GM21825 (cell line): ENCODE measurements at regions not wholly inside any gene's neighbourhood (a gene's known extent, or its start where the extent isn't known, plus 50 kb on each side); places are given as distances from the start of the nearest gene placed in this dataset.

ENCODE experiments used
- ATAC-seq: cut with Tn5 transposase; IDR thresholded peaks from one replicate; pipeline ENCODE4 v1.9.1; 2021; ENCODE audit warnings: mild to moderate bottlenecking, moderate library complexity; ENCODE audit not compliant: unreplicated experiment

DNA sequence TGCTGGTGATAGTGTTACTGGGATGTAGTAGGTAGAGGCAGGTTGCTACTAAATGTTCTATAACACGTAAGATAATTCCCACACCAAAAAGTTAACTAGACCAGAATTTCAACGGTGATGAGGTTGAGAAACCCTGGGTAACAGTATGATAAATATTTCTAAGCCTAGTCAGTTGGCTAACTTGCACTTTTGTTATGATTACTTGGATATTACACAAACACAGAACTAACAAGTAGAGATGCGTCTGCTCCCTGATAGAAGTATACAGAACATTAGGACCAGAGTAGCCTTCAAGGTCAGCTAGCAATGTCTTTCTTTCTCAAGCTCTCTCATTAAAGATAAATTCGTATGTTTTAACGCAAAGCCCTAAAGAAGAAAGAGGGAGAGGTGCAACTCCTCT lies 86.2 kb upstream of the FZD8 start:
- ATAC-seq, result no peak

DNA sequence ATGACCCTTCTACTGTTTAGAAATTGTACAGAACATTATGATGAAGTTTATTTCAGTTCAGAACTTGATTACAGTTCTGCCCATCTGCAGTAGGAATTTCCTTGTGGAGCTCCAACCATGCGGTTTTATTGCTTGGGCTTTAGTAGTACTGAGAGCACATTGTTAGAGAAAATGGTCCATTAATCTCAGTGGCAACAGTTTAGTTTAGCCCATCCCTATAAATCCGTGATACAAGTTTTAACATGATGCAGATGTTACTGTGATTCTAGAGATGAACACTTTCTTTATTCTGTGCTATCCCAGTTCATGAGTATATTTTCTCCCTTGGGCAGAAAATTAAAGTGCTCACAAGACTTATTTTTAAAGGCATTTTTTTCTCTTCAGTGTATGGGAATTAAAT lies 84.8 kb upstream of the FZD8 start:
- no peak for ATAC-seq

GRCh38 chr10:35723992-35724391 lies 81.9 kb upstream of the FZD8 start:
- no peak for ATAC-seq

DNA sequence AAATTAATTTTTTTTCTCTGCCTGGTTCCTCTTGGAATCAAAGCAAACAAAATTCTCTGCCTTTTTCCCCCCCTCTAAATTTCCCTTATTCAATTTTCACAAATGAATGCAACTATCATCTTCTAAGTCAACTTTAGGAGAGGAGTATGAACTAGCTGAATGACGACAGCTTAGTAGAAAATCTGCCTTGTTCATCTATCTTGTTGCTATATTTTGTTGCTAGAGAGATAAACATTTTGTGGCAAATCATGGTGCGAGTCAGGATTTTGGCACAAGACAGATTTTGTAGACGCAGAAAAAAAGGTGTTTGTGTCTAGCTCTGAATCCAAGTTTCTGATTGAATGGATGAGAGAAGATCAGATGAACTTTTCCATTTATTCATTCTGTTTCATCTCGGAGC lies 81.0 kb upstream of the FZD8 start:
- no peak for ATAC-seq

DNA sequence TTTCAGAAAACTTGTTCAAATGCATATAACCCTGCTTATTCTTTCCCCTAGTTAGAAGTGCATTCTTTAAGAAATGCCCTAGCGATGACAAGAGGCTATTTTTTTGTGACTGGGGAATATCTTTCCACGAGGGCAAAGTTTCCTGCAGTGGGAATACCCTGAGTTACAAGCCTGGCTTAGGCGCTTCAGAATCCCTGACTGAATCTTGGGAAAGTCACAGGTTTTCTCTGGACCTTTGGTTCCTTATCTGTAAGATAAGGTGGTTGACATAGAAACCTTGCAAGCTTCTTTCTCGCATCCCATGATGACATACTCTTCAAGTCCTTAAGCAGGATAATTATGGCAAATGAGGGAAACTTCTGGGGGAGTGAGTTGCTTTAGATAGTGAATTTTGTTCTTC lies 80.5 kb upstream of the FZD8 start:
- ATAC-seq, result no peak

DNA sequence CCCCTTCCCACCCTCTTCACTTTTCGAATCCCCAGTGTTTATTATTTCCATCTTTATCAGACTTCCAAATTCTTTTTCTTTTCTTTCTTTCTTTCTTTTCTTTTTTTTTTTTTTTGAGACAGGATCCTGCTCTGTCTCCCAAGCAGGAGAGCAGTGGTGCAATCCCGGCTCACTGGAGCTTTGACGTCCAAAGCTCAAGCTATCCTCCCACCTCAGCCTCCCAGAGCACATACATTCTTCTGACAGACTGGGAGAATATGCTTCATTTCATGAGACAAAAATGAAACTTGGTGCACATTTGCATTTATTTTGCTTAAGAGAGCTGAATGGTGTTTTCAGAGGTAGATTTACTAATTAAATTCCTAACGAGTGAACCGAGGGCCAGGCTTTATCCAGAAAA lies 80.1 kb upstream of the FZD8 start:
- no peak for ATAC-seq

- no peak for ATAC-seq
These were observed 78.3 kb upstream of the FZD8 start for GRCh38 chr10:35720366-35720765.

DNA sequence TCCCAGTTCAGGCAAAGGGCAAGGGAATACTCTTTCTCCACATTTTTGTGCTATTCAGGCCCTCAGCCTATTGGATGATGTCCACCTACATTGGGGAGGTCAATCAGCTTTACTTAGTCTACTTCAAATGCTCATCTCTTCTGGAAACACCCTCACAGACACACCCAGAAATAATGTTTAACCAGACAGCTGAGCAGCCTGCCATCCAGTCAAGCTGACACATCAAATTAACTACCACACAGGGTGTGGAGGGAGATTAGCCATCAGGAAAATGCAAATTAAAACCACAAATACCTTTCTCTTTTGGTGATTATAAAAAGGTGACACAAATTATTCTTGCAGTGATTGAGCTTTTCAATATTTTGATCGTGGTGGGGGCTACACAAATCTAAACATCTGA lies 74.7 kb upstream of the FZD8 start:
- ATAC-seq, result no peak

DNA sequence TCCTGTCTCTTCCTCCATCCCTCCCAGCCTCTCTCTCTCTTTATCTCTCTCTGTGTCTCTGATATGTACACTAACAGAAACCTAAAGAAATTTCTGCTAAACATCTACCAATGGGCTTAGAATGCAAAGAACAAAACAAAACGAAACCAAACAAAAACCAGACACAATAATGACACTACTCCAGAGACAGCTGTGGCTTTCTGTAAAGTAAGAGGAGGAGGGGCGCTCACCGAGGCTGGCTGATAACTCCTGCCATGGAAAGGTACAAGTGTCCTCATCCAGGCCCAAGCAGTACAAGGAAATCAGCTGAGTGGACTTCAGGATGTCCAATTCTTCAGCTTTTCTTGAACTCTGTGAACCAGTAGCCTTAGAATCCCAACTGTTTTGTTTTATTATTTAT lies 70.4 kb upstream of the FZD8 start:
- no peak for ATAC-seq

DNA sequence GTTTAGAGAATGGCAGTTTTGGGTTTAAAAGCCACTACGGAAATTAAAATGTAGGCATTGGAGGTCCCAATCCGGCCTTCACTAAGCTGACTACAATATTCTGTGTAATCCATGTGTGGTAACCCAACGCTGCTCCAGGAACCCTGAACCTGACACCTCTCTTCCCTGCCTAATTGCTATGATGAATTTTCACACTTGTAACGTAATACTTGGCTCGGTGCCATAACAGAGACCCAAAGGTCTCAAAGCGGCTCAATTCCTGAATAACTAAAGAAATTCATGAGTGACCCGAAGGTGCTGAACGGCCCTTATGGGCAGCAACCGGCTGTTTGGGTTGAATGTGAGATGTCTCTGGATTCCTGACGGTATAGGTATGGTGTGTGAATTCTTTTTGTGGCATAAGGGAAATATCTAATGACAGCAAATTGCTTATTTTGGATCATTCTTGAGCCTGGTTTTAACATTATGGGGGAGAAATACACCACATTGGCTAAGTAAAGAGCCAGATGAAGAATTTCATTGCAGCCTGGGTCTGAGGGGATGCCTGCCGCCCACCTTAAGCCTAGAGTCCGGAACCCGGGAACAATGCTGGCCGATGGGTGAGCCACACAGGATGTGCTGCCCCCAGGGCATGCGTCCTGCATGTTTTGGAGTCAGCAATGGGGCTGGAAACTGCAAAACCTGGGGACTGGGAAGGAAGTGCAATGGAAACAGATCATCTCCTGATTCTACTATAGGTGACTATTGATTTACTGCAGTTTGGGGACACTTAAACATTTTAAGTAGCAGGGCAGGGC lies 69.7 kb upstream of the FZD8 start:
- ATAC-seq, result no peak

GRCh38 chr10:35707642-35708425 lies 65.7 kb upstream of the FZD8 start:
- no peak for ATAC-seq

- no peak for ATAC-seq
These were observed 64.9 kb upstream of the FZD8 start for GRCh38 chr10:35706959-35707358.

DNA sequence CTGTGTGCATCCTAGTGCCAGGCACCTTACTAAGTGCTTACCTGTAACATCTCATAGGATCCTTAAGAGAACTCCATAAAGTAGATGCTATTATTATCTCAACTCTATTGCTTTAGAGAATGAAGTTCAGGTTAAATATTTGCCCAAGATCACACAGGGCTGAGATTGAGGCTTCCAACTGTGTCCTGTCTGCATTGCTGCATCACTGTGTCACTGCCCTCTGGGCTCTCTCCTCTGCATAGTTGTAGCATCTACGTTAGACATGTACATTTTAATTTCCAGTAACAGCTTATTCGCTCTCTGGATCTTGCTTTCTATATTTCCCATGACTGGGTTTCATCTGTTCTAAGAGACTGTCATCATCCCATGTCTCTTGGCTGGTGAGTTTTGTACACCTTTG lies 63.6 kb upstream of the FZD8 start:
- ATAC-seq, result no peak

GRCh38 chr10:35705051-35705450 lies 63.0 kb upstream of the FZD8 start:
- no peak for ATAC-seq

- ATAC-seq, result no peak
These were observed 62.3 kb upstream of the FZD8 start for GRCh38 chr10:35704401-35704800.

GRCh38 chr10:35700487-35700882 lies 58.4 kb upstream of the FZD8 start:
- ATAC-seq, result no peak

DNA sequence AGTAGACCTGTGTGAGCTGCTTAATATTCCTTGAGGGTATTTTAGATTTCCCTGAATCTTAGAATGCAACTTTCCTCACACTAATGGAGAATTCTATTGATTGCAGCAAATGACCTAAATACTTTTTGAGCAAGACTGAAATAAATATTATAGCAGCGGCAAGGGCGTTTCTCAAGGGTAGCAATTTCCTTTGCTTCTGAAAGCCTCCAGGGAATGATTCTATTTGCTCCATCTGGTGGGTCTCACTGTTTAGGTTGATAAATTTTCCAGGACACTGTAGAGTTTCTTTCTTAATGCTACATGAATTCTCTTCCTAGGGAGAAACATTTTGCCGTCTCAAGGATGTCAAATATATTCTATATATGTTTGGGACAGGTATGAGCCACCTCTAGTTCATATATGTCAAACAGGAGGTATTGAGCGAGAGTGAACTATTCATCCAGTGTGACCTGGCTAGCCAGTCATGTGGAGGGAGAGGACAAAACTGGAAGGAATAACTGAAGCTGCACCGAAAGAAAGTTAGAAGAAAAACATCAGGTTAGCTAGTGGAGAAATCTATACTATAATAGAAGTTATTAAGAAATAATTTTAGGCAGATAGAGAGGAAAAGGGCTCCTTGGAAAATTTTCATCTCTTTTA lies 57.9 kb upstream of the FZD8 start:
- ATAC-seq, result no peak

DNA sequence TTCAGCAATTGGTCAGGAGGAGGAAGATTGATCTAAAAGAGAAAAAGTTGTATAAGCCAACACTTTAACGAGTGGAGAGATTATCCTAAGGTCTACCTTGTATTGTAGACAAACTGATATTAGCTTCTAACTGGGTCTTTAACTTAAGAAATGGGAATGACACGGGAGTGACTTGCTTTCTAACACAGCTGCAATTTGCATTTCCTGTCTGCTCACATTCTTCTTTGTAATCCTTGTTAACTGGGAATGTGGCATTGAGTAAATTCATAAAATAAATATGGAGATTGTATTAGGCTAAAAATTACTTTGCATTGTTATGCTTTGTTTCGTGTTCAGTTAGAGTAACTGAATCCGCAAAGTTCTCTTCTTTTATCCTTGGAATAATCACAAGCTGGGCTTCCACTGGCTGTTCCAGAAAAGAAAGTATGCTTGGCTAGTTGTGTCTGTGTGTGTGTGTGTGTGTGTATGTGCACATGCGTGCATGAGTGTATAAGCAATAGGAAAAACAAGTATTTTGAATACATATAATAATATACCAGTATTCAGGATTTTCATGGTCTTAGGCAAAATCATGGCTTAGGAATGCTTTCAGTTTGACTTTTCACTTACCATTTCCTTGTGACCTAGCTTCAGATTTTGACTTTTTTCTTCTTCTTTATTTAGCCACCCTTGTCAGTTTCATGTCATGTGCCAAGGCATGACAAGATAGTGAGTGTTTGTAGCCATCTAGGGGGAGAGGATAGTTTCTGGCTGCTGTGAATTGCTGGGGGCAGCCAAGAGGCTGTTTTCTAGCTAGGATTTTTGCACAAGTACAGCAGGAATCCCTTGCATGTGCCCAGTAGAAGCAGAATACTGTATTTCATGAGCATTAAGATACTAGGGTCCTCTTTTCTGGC lies 54.5 kb upstream of the FZD8 start:
- no peak for ATAC-seq

- no peak for ATAC-seq
These were observed 51.7 kb upstream of the FZD8 start for GRCh38 chr10:35693800-35694199.
